ENCODE measurements at regions not wholly inside any gene's neighbourhood (a gene's known extent, or its start where the extent isn't known, plus 50 kb on each side); places are given as distances from the start of the nearest gene placed in this dataset.

- Histone ChIP-seq H2AK9ac (replicated peaks; ENCODE audit: low read depth, low read length, poor library complexity) (no peak overlapping the region), H2AFZ (replicated peaks; ENCODE audit: low read length, poor library complexity) (no peak overlapping the region), H2BK5ac (ENCODE audit: low read depth, low read length, poor library complexity, severe bottlenecking) (no peak overlapping the region), H4K91ac (ENCODE audit: insufficient read depth, low read depth, low read length) (no peak overlapping the region), H3K79me1 (ENCODE audit: low read depth in 1 of 2, low read length in 2 of 2) (no peaks in the 10 kb centered on the region), H4K8ac (ENCODE audit: low read depth in 2 of 2, low read length in 2 of 2) (no peak overlapping the region), H3K9me3 (ENCODE audit: control insufficient read depth, insufficient read depth, low read length) (peaks cover 7% of the 10 kb centered on the region; the same call in 1 of the 2 replicates), H3K4me1 (ENCODE audit: control insufficient read depth, insufficient read depth, low read length) (no peaks in the 10 kb centered on the region), H3K4ac (ENCODE audit: low read depth, low read length) (no peak overlapping the region), H2AK5ac (ENCODE audit: low read depth, low read length) (no peak overlapping the region), H3K27ac (ENCODE audit: insufficient read depth, low read length) (no peak overlapping the region), H3K9ac (ENCODE audit: low read depth, low read length) (no peak overlapping the region), H3K27me3 (ENCODE audit: control insufficient read depth, insufficient read depth, low read length) (no peaks in the 10 kb centered on the region), H3K56ac (ENCODE audit: extremely low read depth, insufficient read depth, low read length) (no peak overlapping the region), H3K14ac (replicated peaks; ENCODE audit: low read depth, low read length) (no peak overlapping the region), H4K5ac (ENCODE audit: low read depth, low read length) (no peak overlapping the region), H2BK15ac (ENCODE audit: low read depth, low read length) (no peak overlapping the region), H3K23ac (ENCODE audit: low read depth, low read length) (no peak overlapping the region), H2BK20ac (ENCODE audit: low read depth, low read length) (no peak overlapping the region), H3K4me2 (ENCODE audit: low read depth, low read length) (no peak overlapping the region), H3K9me1 (ENCODE audit: insufficient read depth, low read length) (no peaks in the 10 kb centered on the region), H3K36me3 (ENCODE audit: control insufficient read depth, insufficient read depth, low read length) (no peaks in the 10 kb centered on the region), H3K4me3 (ENCODE audit: insufficient read depth, low read depth, low read length) (no peak overlapping the region), H3K18ac (ENCODE audit: low read depth, low read length) (no peak overlapping the region), H2BK120ac (ENCODE audit: low read depth, low read length) (no peak overlapping the region), H4K20me1 (ENCODE audit: insufficient read depth, low read length) (no peaks in the 10 kb centered on the region)
- TF ChIP-seq CTCF (conservative IDR thresholded peaks at IDR 0.05; ENCODE audit: low read depth, low read length) (no peak), USF2 (IDR thresholded peaks at IDR 0.05; ENCODE audit: low read depth, low read length) (no peak), SMC3 (IDR thresholded peaks at IDR 0.05; ENCODE audit: low read depth, low read length) (no peak), CHD1 (IDR thresholded peaks at IDR 0.05; ENCODE audit: low read depth, low read length) (no peak), NFE2L2 (IDR thresholded peaks at IDR 0.05; ENCODE audit: low read depth, low read length) (no peak), CEBPB (IDR thresholded peaks at IDR 0.05; ENCODE audit: low read depth, low read length) (no peak), MAFK (IDR thresholded peaks at IDR 0.05; ENCODE audit: low read depth, low read length) (no peak), MXI1 (IDR thresholded peaks at IDR 0.05; ENCODE audit: borderline replicate concordance, low read depth, low read length) (no peak), RFX5 (IDR thresholded peaks at IDR 0.05; ENCODE audit: low read depth, low read length) (no peak), BHLHE40 (IDR thresholded peaks at IDR 0.05; ENCODE audit: low read depth, low read length) (no peak), ELK1 (IDR thresholded peaks at IDR 0.05; ENCODE audit: borderline replicate concordance, low read depth, low read length) (no peak), RAD21 (IDR thresholded peaks at IDR 0.05; ENCODE audit: low read length) (no peak), FOS (IDR thresholded peaks at IDR 0.05; ENCODE audit: low read depth, low read length) (no peak), POLR2A (IDR thresholded peaks at IDR 0.05; ENCODE audit: low read depth, low read length) (no peak), RCOR1 (IDR thresholded peaks at IDR 0.05; ENCODE audit: insufficient replicate concordance, low read length) (no peak)
- ChIA-PET POLR2A (ENCODE audit: unreplicated experiment) (no interaction called here), CTCF (no interaction called here)
- DNase-seq: no peak
- dilution Hi-C loops (cut with HindIII; ENCODE audit: low sequenced_read_pairs, unreplicated experiment) (no loop called here), intact Hi-C loops (cut with micrococcal nuclease) (no loop called here), in situ Hi-C loops (cut with MboI; ENCODE audit: low sequenced_read_pairs) (no loop called here)
- ATAC-seq (ENCODE audit: low read depth): no peak
- BruUV-seq (replicated peaks): no TSS peak
- WGBS, 2 experiments (ENCODE audit: extremely low coverage in 2 of 2, insufficient read length in 1 of 2): 50% methylated on average over 1 of the region's 3 CpGs; no CpG with 5 or more reads in 1 of the 2 experiments
Observed at GRCh38 chr3:182148360-182148759, 436.6 kb downstream of the SOX2 start.
